HepG2 (cell line): ENCODE measurements at regions not wholly inside any gene's neighbourhood (a gene's known extent, or its start where the extent isn't known, plus 50 kb on each side); places are given as distances from the start of the nearest gene placed in this dataset.

Experiments
- ATAC-seq: fragments of 200-7000 bp; cut with Tn5 transposase; 3 replicates; pipeline ENCODE4 v1.9.1; 2020; ENCODE audit warnings: mild to moderate bottlenecking, moderate library complexity
- BruUV-seq: library from RNA; stranded (reverse); fragments of 400-500 nt; replicated peaks from 2 replicates; lab custom pipeline; 2021; lab: Mats Ljungman, UMichigan
- CTCF ChIA-PET: fragments of 300-600 bp; formaldehyde crosslinking; extraction: SDS; loops from one replicate; lab custom pipeline; 2021; ENCODE audit warnings: low total read pairs, inconsistent platforms, low intra/inter-chr PET ratio; lab: Yijun Ruan, JAX
- POLR2A ChIA-PET: fragments of 350-600 bp; sonication (Branson Sonifier 250); formaldehyde crosslinking; loops from one replicate; lab custom pipeline; 2020; ENCODE audit warnings: antibody characterized with exemption, inconsistent platforms; lab: Yijun Ruan, JAX
- DNase-seq: peaks from one replicate; pipeline ENCODE4 v3.0.0-alpha.2; 2015; ENCODE audit warnings: low spot score
- FAIRE-seq: peaks from 3 replicates; lab custom pipeline; 2011; peaks lifted over from hg19 to GRCh38; lab: Jason Lieb, UNC
- H2AFZ ChIP-seq: one replicate; pipeline ENCODE4 v1.6.1; 2011; ENCODE audit warnings: low read length, inconsistent platforms
- H3K27ac ChIP-seq: fragments of 300-600 bp; 3 replicates; pipeline ENCODE4 v1.8.0; 2011; ENCODE audit warnings: mixed run types, mild to moderate bottlenecking, mixed read lengths, low read length, inconsistent platforms; ENCODE audit not compliant: insufficient read depth; ENCODE audit errors: extremely low read length
- H3K27me3 ChIP-seq, 2 experiments: fragments of 200-600 bp in 1 of 2; 2 replicates in 1 of 2; 3 replicates in 1 of 2; pipeline versions ENCODE4 v1.6.0 to v1.8.0; 2011; ENCODE audit warnings: low read length in 2 of 2, mild to moderate bottlenecking in 2 of 2, moderate library complexity in 2 of 2, inconsistent platforms in 1 of 2; ENCODE audit not compliant: insufficient read depth in 2 of 2, control insufficient read depth in 1 of 2
- H3K36me3 ChIP-seq, 2 experiments: fragments of 200-600 bp in 1 of 2; replicated peaks in 1 of 2; 2 replicates in 1 of 2; 3 replicates in 1 of 2; pipeline versions ENCODE4 v1.5.1 to v1.8.0; 2011; ENCODE audit warnings: low read length in 2 of 2, inconsistent platforms in 1 of 2; ENCODE audit not compliant: insufficient read depth in 2 of 2, control insufficient read depth in 1 of 2
- H3K4me1 ChIP-seq: 2 replicates; pipeline ENCODE4 v1.5.1; 2012; ENCODE audit warnings: low read length, inconsistent platforms; ENCODE audit not compliant: insufficient read depth
- H3K4me2 ChIP-seq: 2 replicates; pipeline ENCODE4 v1.6.0; 2011; ENCODE audit warnings: low read depth, low read length, inconsistent platforms
- H3K4me3 ChIP-seq, 3 experiments: fragments of 200-600 bp in 1 of 3; sonication (generic), shearing (Covaris generic) in 1 of 3; replicated peaks in 1 of 3; 2 replicates each; pipeline ENCODE4 v1.5.1; 2011 to 2016; ENCODE audit warnings: low read length in 3 of 3, inconsistent platforms in 2 of 3, low read depth in 2 of 3, mild to moderate bottlenecking in 2 of 3, control low read depth in 1 of 3, mixed read lengths in 1 of 3; ENCODE audit not compliant: insufficient read depth in 1 of 3
- H3K79me2 ChIP-seq: one replicate; pipeline ENCODE4 v1.6.1; 2011; ENCODE audit warnings: low read length, inconsistent platforms; ENCODE audit not compliant: insufficient read depth
- H3K9ac ChIP-seq: 2 replicates; pipeline ENCODE4 v1.6.0; 2011; ENCODE audit warnings: mild to moderate bottlenecking, low read depth, low read length, inconsistent platforms; ENCODE audit not compliant: insufficient read depth
- H3K9me3 ChIP-seq: 2 replicates; pipeline ENCODE4 v1.5.1; 2012; ENCODE audit warnings: mild to moderate bottlenecking, low read length
- H4K20me1 ChIP-seq: 2 replicates; pipeline ENCODE4 v1.6.0; 2011; ENCODE audit warnings: inconsistent platforms, mild to moderate bottlenecking, low read length, moderate library complexity; ENCODE audit not compliant: insufficient read depth
- BHLHE40 ChIP-seq: IDR thresholded peaks from 2 replicates; pipeline ENCODE4 v1.6.1; 2011; ENCODE audit warnings: low read length, improper control_type of control experiment
- BRF2 ChIP-seq: sonication (generic); formaldehyde crosslinking; IDR thresholded peaks from 2 replicates; pipeline ENCODE4 v1.8.1; 2022; ENCODE audit warnings: mild to moderate bottlenecking, missing genetic modification reagents
- FOXC1 ChIP-seq: sonication (generic); formaldehyde crosslinking; IDR thresholded peaks from 2 replicates; pipeline ENCODE4 v1.8.0; 2022; ENCODE audit warnings: mild to moderate bottlenecking, missing genetic modification reagents, borderline replicate concordance
- FOXP4 ChIP-seq: sonication (generic); formaldehyde crosslinking; IDR thresholded peaks from 2 replicates; pipeline ENCODE4 v1.4.0; 2020; ENCODE audit warnings: missing genetic modification reagents
- GPN1 ChIP-seq: sonication (generic); formaldehyde crosslinking; IDR thresholded peaks from 2 replicates; pipeline ENCODE4 v1.5.1; 2020; ENCODE audit warnings: missing genetic modification reagents, borderline replicate concordance
- IKZF4 ChIP-seq: sonication (generic); formaldehyde crosslinking; IDR thresholded peaks from 2 replicates; pipeline ENCODE4 v1.5.1; 2020; ENCODE audit warnings: borderline replicate concordance, mild to moderate bottlenecking, low read depth, missing genetic modification reagents; ENCODE audit errors: not compliant biosample characterization
- MEIS2 ChIP-seq: sonication (generic); formaldehyde crosslinking; IDR thresholded peaks from 2 replicates; pipeline ENCODE4 v1.9.0; 2021; ENCODE audit warnings: mild to moderate bottlenecking, missing genetic modification reagents
- MXD4 ChIP-seq: IDR thresholded peaks from 2 replicates; pipeline ENCODE4 v1.6.1; 2016; ENCODE audit warnings: mild to moderate bottlenecking, missing biosample characterization, missing genetic modification reagents
- PAF1 ChIP-seq: IDR thresholded peaks from 2 replicates; pipeline ENCODE4 v1.6.1; 2016; ENCODE audit warnings: missing genetic modification reagents, missing compliant biosample characterization
- PTBP1 ChIP-seq: fragments of 200-400 bp; formaldehyde crosslinking; IDR thresholded peaks from 2 replicates; pipeline ENCODE4 v1.6.1; 2018; ENCODE audit warnings: low read length, low read depth; ENCODE audit not compliant: poor library complexity, severe bottlenecking
- SOX6 ChIP-seq, 2 experiments: fragments of 450-650 bp in 1 of 2; sonication (generic) in 1 of 2; formaldehyde crosslinking in 1 of 2; IDR thresholded peaks; 2 replicates each; pipeline versions ENCODE4 v1.4.0 to v1.6.1; 2017 to 2020; ENCODE audit warnings: antibody characterized with exemption in 1 of 2, mild to moderate bottlenecking in 1 of 2, missing genetic modification reagents in 1 of 2
- TAF15 ChIP-seq: fragments of 200-400 bp; formaldehyde crosslinking; IDR thresholded peaks from one replicate; pipeline ENCODE4 v1.6.1; 2018; ENCODE audit warnings: mild to moderate bottlenecking, low read depth, low read length; ENCODE audit not compliant: poor library complexity, severe bottlenecking
- UBTF ChIP-seq: sonication (generic); formaldehyde crosslinking; IDR thresholded peaks from 2 replicates; pipeline ENCODE4 v1.4.0; 2020; ENCODE audit warnings: mild to moderate bottlenecking, missing genetic modification reagents
- ZFYVE20 ChIP-seq: sonication (generic); formaldehyde crosslinking; IDR thresholded peaks from 2 replicates; pipeline ENCODE4 v1.8.0; 2023; ENCODE audit warnings: low read depth, mild to moderate bottlenecking, moderate library complexity, missing genetic modification reagents, borderline replicate concordance
- ZNF281 ChIP-seq: sonication (generic); formaldehyde crosslinking; IDR thresholded peaks from 2 replicates; pipeline ENCODE4 v1.4.0; 2020; ENCODE audit warnings: missing genetic modification reagents, borderline replicate concordance
- ZNF556 ChIP-seq: sonication (generic); formaldehyde crosslinking; IDR thresholded peaks from 2 replicates; pipeline ENCODE4 v1.4.0; 2020; ENCODE audit warnings: mild to moderate bottlenecking, missing genetic modification reagents, borderline replicate concordance
- ZSCAN21 ChIP-seq: sonication (generic); formaldehyde crosslinking; IDR thresholded peaks from 2 replicates; pipeline ENCODE4 v1.8.0; 2022; ENCODE audit warnings: mild to moderate bottlenecking, missing genetic modification reagents, moderate library complexity, borderline replicate concordance
- WGBS: methylation state at CpG from one replicate; pipeline ENCODE4 v1.1.6; 2017; ENCODE audit warnings: low lambda C conversion rate; 5-methylcytosine and 5-hydroxymethylcytosine counted together
- in situ Hi-C: cut with HindIII; loops from 2 replicates; pipeline ENCODE4 v1.10.0; 2017; ENCODE audit warnings: low pct_unique_long_range_greater_than_20kb; ENCODE audit not compliant: extremely low pct_ligation_motif_present
- intact Hi-C: fragments of 100-400 bp; cut with micrococcal nuclease; formaldehyde crosslinking; loops from one replicate; pipeline ENCODE4 v1.10.0; 2022; ENCODE audit not compliant: unreplicated experiment

GRCh38 chr7:25360451-25360850 is 132.2 kb upstream of the NPVF start:
- DNase-seq (no peak), ATAC-seq (no peak), FAIRE-seq (no peak)
- H3K4me1 ChIP-seq: no peaks in the 10 kb centered on the region
- ChIA-PET POLR2A (no interaction called here), CTCF (no interaction called here)
- H3K27me3 ChIP-seq: no peaks in the 10 kb centered on the region
- H4K20me1 ChIP-seq: no peaks in the 10 kb centered on the region
- BruUV-seq: no TSS peak
- WGBS: 50% methylated on average over 2 of the region's 2 CpGs
- no peaks in the 10 kb centered on the region for H3K36me3 ChIP-seq
- no peaks in the 10 kb centered on the region for H3K9me3 ChIP-seq
- H3K4me2 ChIP-seq: no peak overlapping the region
- in situ Hi-C loops (no loop called here), intact Hi-C loops (no loop called here)
- H3K79me2 ChIP-seq: no peaks in the 10 kb centered on the region
- no peak overlapping the region for H3K27ac ChIP-seq
- H2AFZ ChIP-seq: no peak overlapping the region
- H3K9ac ChIP-seq: no peak overlapping the region
- no peak overlapping the region for H3K4me3 ChIP-seq
- TF ChIP-seq SOX6 (IDR thresholded peaks at IDR 0.05): no peak
- TF ChIP-seq SOX6 (CRISPR knock-in tag; IDR thresholded peaks at IDR 0.05): no peak
- no peak for TF ChIP-seq ZFYVE20 (CRISPR knock-in tag)
- TF ChIP-seq MXD4: no peak
- no peak for TF ChIP-seq ZNF281 (CRISPR knock-in tag)
- no peak for TF ChIP-seq FOXC1 (CRISPR knock-in tag)
- no peak for TF ChIP-seq MEIS2
- no peak for TF ChIP-seq GPN1
- no peak for TF ChIP-seq BRF2
- TF ChIP-seq PTBP1: no peak
- no peak for TF ChIP-seq PAF1 (CRISPR knock-in tag)
- no peak for TF ChIP-seq IKZF4
- no peak for TF ChIP-seq TAF15
- TF ChIP-seq ZSCAN21: no peak
- no peak for TF ChIP-seq UBTF (CRISPR knock-in tag)
- no peak for TF ChIP-seq FOXP4 (CRISPR knock-in tag)
- TF ChIP-seq BHLHE40: no peak
- no peak for TF ChIP-seq ZNF556 (CRISPR knock-in tag)
